HEK293 (cell line): ENCODE measurements at regions not wholly inside any gene's neighbourhood (a gene's known extent, or its start where the extent isn't known, plus 50 kb on each side); places are given as distances from the start of the nearest gene placed in this dataset.

Experiments used
- CTCF ChIA-PET: fragments of 350-600 bp; formaldehyde crosslinking; extraction: SDS; loops from one replicate; lab custom pipeline; 2021; ENCODE audit warnings: antibody characterized with exemption; lab: Yijun Ruan, JAX
- POLR2A ChIA-PET: fragments of 300-600 bp; formaldehyde crosslinking; extraction: SDS; loops from one replicate; lab custom pipeline; 2020; ENCODE audit warnings: antibody characterized with exemption, inconsistent platforms; lab: Yijun Ruan, JAX
- H3K27ac ChIP-seq: fragments of 200-500 bp; sonication (Bioruptor generic); 2 replicates; pipeline ENCODE4 v1.5.1; 2014; ENCODE audit warnings: low read depth, low read length, control low read depth, inconsistent platforms; ENCODE audit errors: extremely low read depth
- H3K36me3 ChIP-seq, 2 experiments: fragments of 200-500 bp in 1 of 2; sonication (Bioruptor generic) in 1 of 2; 1 replicate in 1 of 2; 2 replicates in 1 of 2; pipeline ENCODE4 v1.5.1; 2014 to 2017; ENCODE audit warnings: inconsistent platforms in 2 of 2, low read length in 2 of 2; ENCODE audit not compliant: control insufficient read depth in 2 of 2, insufficient read depth in 1 of 2
- H3K4me1 ChIP-seq: fragments of 200-500 bp; sonication (Bioruptor generic); 2 replicates; pipeline ENCODE4 v1.5.1; 2014; ENCODE audit warnings: mild to moderate bottlenecking, low read length, inconsistent platforms; ENCODE audit not compliant: control insufficient read depth, insufficient read depth
- H3K4me3 ChIP-seq: 2 replicates; pipeline ENCODE4 v1.5.1; 2011; ENCODE audit warnings: low read depth, mild to moderate bottlenecking, control low read depth, low read length, moderate library complexity
- H3K9me3 ChIP-seq: fragments of 200-500 bp; sonication (Bioruptor generic); 2 replicates; pipeline ENCODE4 v1.5.1; 2014; ENCODE audit warnings: low read depth, low read length, inconsistent platforms; ENCODE audit not compliant: control insufficient read depth, insufficient read depth
- BCL11B ChIP-seq: fragments of 450-650 bp; formaldehyde crosslinking; IDR thresholded peaks from 2 replicates; pipeline ENCODE4 v1.5.1; 2016; ENCODE audit warnings: low read depth, missing biosample characterization, missing genetic modification characterization
- GFI1B ChIP-seq: fragments of 450-650 bp; formaldehyde crosslinking; IDR thresholded peaks from 2 replicates; pipeline ENCODE4 v1.5.1; 2016; ENCODE audit warnings: missing biosample characterization, missing genetic modification characterization
- PRDM1 ChIP-seq: fragments of 450-650 bp; formaldehyde crosslinking; IDR thresholded peaks from 2 replicates; pipeline ENCODE4; 2016; ENCODE audit warnings: missing biosample characterization, missing genetic modification characterization
- REST ChIP-seq: fragments of 450-650 bp; formaldehyde crosslinking; IDR thresholded peaks from 2 replicates; pipeline ENCODE4 v1.5.1; 2016; ENCODE audit warnings: missing biosample characterization, missing genetic modification characterization
- TCF7L2 ChIP-seq: IDR thresholded peaks from 2 replicates; pipeline ENCODE4 v1.6.1; 2011; ENCODE audit warnings: low read depth, mild to moderate bottlenecking, inconsistent platforms, low read length, moderate library complexity, borderline replicate concordance
- ZBTB21 ChIP-seq: fragments of 450-650 bp; formaldehyde crosslinking; IDR thresholded peaks from 2 replicates; pipeline ENCODE4 v1.5.1; 2017; ENCODE audit warnings: missing biosample characterization, missing genetic modification characterization
- ZBTB49 ChIP-seq: fragments of 450-650 bp; formaldehyde crosslinking; IDR thresholded peaks from 2 replicates; pipeline ENCODE4 v1.5.1; 2016; ENCODE audit warnings: missing biosample characterization, missing genetic modification characterization, low read depth
- ZEB2 ChIP-seq: fragments of 450-650 bp; formaldehyde crosslinking; IDR thresholded peaks from 2 replicates; pipeline ENCODE4 v1.5.1; 2016; ENCODE audit warnings: missing biosample characterization, missing genetic modification characterization
- ZNF148 ChIP-seq: fragments of 450-650 bp; formaldehyde crosslinking; IDR thresholded peaks from 2 replicates; pipeline ENCODE4 v1.5.0; 2017; ENCODE audit warnings: missing biosample characterization, missing genetic modification characterization, borderline replicate concordance
- ZNF174 ChIP-seq: fragments of 450-650 bp; formaldehyde crosslinking; IDR thresholded peaks from 2 replicates; pipeline ENCODE4 v1.5.0; 2017; ENCODE audit warnings: missing biosample characterization, mild to moderate bottlenecking, missing genetic modification characterization
- ZNF324 ChIP-seq: fragments of 450-650 bp; formaldehyde crosslinking; IDR thresholded peaks from 2 replicates; pipeline ENCODE4 v1.5.1; 2016; ENCODE audit warnings: missing biosample characterization, missing genetic modification characterization
- ZNF354C ChIP-seq: fragments of 450-650 bp; formaldehyde crosslinking; IDR thresholded peaks from 2 replicates; pipeline ENCODE4 v1.5.1; 2016; ENCODE audit warnings: missing biosample characterization, missing genetic modification characterization, low read depth, borderline replicate concordance
- ZNF548 ChIP-seq: fragments of 450-650 bp; formaldehyde crosslinking; IDR thresholded peaks from 2 replicates; pipeline ENCODE4 v1.5.1; 2016; ENCODE audit warnings: missing biosample characterization, missing genetic modification characterization
- ZNF558 ChIP-seq: fragments of 450-650 bp; formaldehyde crosslinking; IDR thresholded peaks from 2 replicates; pipeline ENCODE4 v1.5.1; 2016; ENCODE audit warnings: missing biosample characterization, missing genetic modification characterization
- ZNF585B ChIP-seq: fragments of 450-650 bp; formaldehyde crosslinking; IDR thresholded peaks from 2 replicates; pipeline ENCODE4 v1.5.1; 2016; ENCODE audit warnings: missing biosample characterization, missing genetic modification characterization
- ZNF600 ChIP-seq: fragments of 450-650 bp; formaldehyde crosslinking; IDR thresholded peaks from 2 replicates; pipeline ENCODE4 v1.5.1; 2016; ENCODE audit warnings: missing biosample characterization, missing genetic modification characterization
- ZNF624 ChIP-seq: fragments of 450-650 bp; formaldehyde crosslinking; IDR thresholded peaks from 2 replicates; pipeline ENCODE4 v1.5.1; 2017; ENCODE audit warnings: missing biosample characterization, missing genetic modification characterization
- ZNF658 ChIP-seq: fragments of 450-650 bp; formaldehyde crosslinking; IDR thresholded peaks from 2 replicates; pipeline ENCODE4; 2016; ENCODE audit warnings: missing biosample characterization, missing genetic modification characterization
- ZNF692 ChIP-seq: fragments of 450-650 bp; formaldehyde crosslinking; IDR thresholded peaks from 2 replicates; pipeline ENCODE4 v1.5.1; 2016; ENCODE audit warnings: missing biosample characterization, missing genetic modification characterization
- ZSCAN4 ChIP-seq: fragments of 450-650 bp; formaldehyde crosslinking; IDR thresholded peaks from 2 replicates; pipeline ENCODE4 v1.5.1; 2017; ENCODE audit warnings: missing biosample characterization, missing genetic modification characterization

GRCh38 chr13:111961651-111962192, 105.2 kb upstream of the SOX1 start:
- POLR2A ChIA-PET: no interaction called here
- no peaks in the 10 kb centered on the region for H3K4me1 ChIP-seq
- no peak overlapping the region for H3K27ac ChIP-seq
- TF ChIP-seq PRDM1 (tag by site-specific recombination) (no peak), REST (tag by site-specific recombination) (no peak), ZBTB21 (no peak), TCF7L2 (no peak), ZNF354C (tag by site-specific recombination) (no peak), ZNF558 (no peak), ZNF692 (no peak), BCL11B (tag by site-specific recombination) (no peak), GFI1B (tag by site-specific recombination) (no peak), ZNF174 (no peak), ZSCAN4 (tag by site-specific recombination) (no peak), ZNF585B (tag by site-specific recombination) (no peak), ZEB2 (tag by site-specific recombination) (no peak), ZNF600 (tag by site-specific recombination) (no peak), ZNF658 (tag by site-specific recombination) (no peak), ZNF624 (no peak), ZNF148 (tag by site-specific recombination) (no peak), ZNF324 (tag by site-specific recombination) (no peak), ZBTB49 (tag by site-specific recombination) (no peak), ZNF548 (tag by site-specific recombination) (no peak)
- TF ChIP-seq, all 188 proteins: peak for 0
- CTCF ChIA-PET: no interaction called here
- no peaks in the 10 kb centered on the region for H3K9me3 ChIP-seq
- H3K36me3 ChIP-seq: no peaks in the 10 kb centered on the region
- no peak overlapping the region for H3K4me3 ChIP-seq
